ENCODE measurements at regions not wholly inside any gene's neighbourhood (a gene's known extent, or its start where the extent isn't known, plus 50 kb on each side); places are given as distances from the start of the nearest gene placed in this dataset.

GRCh38 chr4:66501997-66502396 is 831.7 kb upstream of the EPHA5 start:
- Histone ChIP-seq H3K4me1 (no peaks in the 10 kb centered on the region), H3K9me3 (no peaks in the 10 kb centered on the region), H3K4me3 (no peak overlapping the region), H3K36me3 (no peaks in the 10 kb centered on the region), H3K27ac (no peak overlapping the region), H3K27me3 (no peaks in the 10 kb centered on the region)
- intact Hi-C loops (cut with DNase I), result no loop called here
- DNase-seq (no peak), ATAC-seq (no peak)
- no peak for TF ChIP-seq CTCF (IDR thresholded peaks at IDR 0.05)

GRCh38 chr4:66490729-66491128 is 820.4 kb upstream of the EPHA5 start:
- intact Hi-C loops (cut with DNase I), result no loop called here
- no peaks in the 10 kb centered on the region for H3K4me1 ChIP-seq
- H3K9me3 ChIP-seq, result no peaks in the 10 kb centered on the region
- ATAC-seq, result no peak
- H3K27me3 ChIP-seq, result no peaks in the 10 kb centered on the region
- no peak overlapping the region for H3K4me3 ChIP-seq
- no peak for TF ChIP-seq CTCF (IDR thresholded peaks at IDR 0.05)
- H3K36me3 ChIP-seq, result no peaks in the 10 kb centered on the region
- no peak overlapping the region for H3K27ac ChIP-seq
- DNase-seq, result no peak

GRCh38 chr4:66489783-66490452 is 819.6 kb upstream of the EPHA5 start:
- peak; percentile 42 for ATAC-seq
- no peaks in the 10 kb centered on the region for H3K4me1 ChIP-seq
- H3K4me3 ChIP-seq, result no peak overlapping the region
- no peaks in the 10 kb centered on the region for H3K27me3 ChIP-seq
- no peak for DNase-seq
- no peaks in the 10 kb centered on the region for H3K36me3 ChIP-seq
- TF ChIP-seq CTCF (IDR thresholded peaks at IDR 0.05), result no peak
- no peak overlapping the region for H3K27ac ChIP-seq
- no peaks in the 10 kb centered on the region for H3K9me3 ChIP-seq
- intact Hi-C loops (cut with DNase I), result no loop called here

GRCh38 chr4:66489370-66489769 is 819.1 kb upstream of the EPHA5 start:
- no peak for ATAC-seq
- H3K36me3 ChIP-seq, result no peaks in the 10 kb centered on the region
- no peak overlapping the region for H3K27ac ChIP-seq
- no peak for TF ChIP-seq CTCF (IDR thresholded peaks at IDR 0.05)
- DNase-seq, result no peak
- intact Hi-C loops (cut with DNase I), result no loop called here
- no peaks in the 10 kb centered on the region for H3K27me3 ChIP-seq
- no peaks in the 10 kb centered on the region for H3K4me1 ChIP-seq
- no peak overlapping the region for H3K4me3 ChIP-seq
- H3K9me3 ChIP-seq, result no peaks in the 10 kb centered on the region

GRCh38 chr4:66486068-66486467 is 815.8 kb upstream of the EPHA5 start:
- intact Hi-C loops (cut with DNase I), result no loop called here

More at GRCh38 chr4:66486068-66486467, 815.8 kb upstream of the EPHA5 start:
- Histone ChIP-seq H3K27me3 (no peaks in the 10 kb centered on the region), H3K36me3 (no peaks in the 10 kb centered on the region), H3K4me3 (no peak overlapping the region), H3K27ac (no peak overlapping the region), H3K9me3 (no peaks in the 10 kb centered on the region), H3K4me1 (no peaks in the 10 kb centered on the region)
- DNase-seq, result no peak
- TF ChIP-seq CTCF (IDR thresholded peaks at IDR 0.05), result no peak
- ATAC-seq, result no peak
